Activated CD4-positive, alpha-beta T cell treated with anti-CD3 and anti-CD28 coated beads for 48 hours (primary cell): ENCODE measurements at regions not wholly inside any gene's neighbourhood (a gene's known extent, or its start where the extent isn't known, plus 50 kb on each side); places are given as distances from the start of the nearest gene placed in this dataset.

Source experiments
- DNase-seq: peaks from one replicate; pipeline ENCODE4 v3.0.0-alpha.2; 2020

DNA sequence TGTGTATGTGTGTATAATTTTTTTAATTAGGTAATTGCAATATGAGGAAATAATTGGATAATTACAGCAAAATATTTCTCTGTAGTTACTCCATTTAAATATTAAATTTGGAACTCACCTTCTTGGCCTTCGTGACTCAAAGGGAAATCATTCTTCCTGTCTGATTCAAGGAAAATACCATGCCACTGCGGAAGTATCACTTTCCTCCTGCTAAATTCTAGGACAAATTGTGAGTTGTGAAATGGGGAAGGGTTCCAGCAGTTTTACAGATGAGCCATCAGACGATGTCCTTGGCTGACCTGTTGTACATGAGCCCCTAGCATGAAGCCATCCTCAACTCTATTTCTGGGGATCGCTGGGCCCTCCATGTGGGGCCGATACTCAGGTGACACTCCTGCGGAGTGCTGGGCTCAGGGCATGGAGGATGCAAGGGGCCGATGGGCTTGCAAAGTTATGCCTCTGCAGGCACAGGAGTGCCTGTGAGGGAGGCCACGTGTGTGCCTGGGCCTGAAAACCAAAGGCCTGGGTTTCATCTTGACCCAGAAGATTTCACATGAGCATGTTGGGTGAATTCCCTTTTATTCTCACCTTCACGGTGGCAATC, 179.6 kb upstream of the TCERG1L start:
- DNase-seq: no peak

DNA sequence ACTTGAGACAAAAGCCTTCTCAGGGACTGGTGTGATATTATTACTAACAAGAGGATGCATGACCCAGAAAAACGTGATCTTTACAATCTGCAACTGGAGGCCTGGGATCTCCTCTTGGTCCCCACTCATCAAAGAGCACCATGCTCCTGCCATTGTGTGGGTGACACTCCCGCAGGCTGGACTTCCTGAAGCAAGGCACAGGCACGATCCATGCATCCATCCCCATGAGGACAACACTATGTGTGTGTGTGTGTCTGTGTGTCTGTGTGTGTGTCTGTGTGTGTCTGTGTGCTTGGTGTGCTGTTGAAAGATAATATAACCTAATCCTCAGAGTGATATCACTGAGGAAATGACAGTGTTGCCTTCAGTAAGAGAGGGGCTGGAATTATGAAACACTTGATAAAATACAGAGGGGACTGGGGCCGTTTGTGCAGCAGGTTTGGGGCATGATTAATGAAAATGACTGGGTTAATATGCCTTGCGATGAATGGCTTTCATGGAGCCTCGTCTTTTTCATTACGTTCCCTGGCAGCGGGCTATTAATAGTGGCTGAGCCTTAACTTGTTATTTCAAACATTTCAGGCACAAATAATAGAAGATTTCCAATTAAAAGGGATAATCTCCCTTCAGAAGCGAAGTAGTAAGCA, 180.8 kb upstream of the TCERG1L start:
- no peak for DNase-seq

GRCh38 chr10:131493432-131493831, 181.9 kb upstream of the TCERG1L start:
- DNase-seq: no peak

GRCh38 chr10:131494451-131494850, 182.9 kb upstream of the TCERG1L start:
- no peak for DNase-seq

DNA sequence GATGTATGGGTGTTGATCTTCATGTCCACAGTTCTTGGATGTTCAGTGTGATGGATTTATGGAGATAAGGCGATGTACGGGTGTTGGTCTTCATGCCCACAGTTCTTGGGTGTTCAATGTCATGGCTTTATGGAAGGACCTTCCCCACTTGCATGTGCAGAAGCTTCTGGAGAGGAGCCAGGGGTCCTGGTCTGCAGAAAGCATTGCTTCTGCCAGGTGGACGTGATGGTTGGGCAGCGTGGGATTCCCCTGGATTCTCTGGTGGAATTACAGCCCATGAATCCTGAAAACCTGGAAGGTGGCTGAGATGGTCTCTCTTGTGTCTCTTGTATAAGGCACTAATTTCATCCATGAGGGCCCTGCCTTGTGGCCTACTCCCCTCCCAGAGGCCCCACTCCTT, 183.7 kb upstream of the TCERG1L start:
- DNase-seq: no peak

GRCh38 chr10:131495892-131496291, 184.4 kb upstream of the TCERG1L start:
- no peak for DNase-seq

GRCh38 chr10:131496351-131497052, 185.0 kb upstream of the TCERG1L start:
- no peak for DNase-seq

GRCh38 chr10:131499566-131499965, 188.0 kb upstream of the TCERG1L start:
- DNase-seq: no peak

DNA sequence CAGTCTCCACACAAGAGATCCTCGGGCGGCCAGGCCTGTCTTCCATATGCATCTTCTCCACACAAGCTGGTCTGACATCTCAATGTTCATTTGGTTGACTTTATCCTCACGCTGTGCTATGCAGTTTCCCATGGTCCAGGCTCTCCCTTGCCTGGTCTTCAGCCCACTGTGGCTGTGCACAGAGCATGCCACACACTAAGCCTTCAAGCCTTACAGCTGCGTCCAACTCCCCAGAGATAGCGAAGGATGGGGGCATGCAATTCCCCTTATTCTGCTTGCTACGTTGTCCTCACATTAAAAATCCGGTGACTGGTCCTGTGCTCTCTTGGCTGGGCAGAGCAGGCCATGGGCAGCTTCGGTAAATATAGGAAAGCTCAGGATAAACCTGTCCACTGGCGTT, 188.7 kb upstream of the TCERG1L start:
- no peak for DNase-seq

DNA sequence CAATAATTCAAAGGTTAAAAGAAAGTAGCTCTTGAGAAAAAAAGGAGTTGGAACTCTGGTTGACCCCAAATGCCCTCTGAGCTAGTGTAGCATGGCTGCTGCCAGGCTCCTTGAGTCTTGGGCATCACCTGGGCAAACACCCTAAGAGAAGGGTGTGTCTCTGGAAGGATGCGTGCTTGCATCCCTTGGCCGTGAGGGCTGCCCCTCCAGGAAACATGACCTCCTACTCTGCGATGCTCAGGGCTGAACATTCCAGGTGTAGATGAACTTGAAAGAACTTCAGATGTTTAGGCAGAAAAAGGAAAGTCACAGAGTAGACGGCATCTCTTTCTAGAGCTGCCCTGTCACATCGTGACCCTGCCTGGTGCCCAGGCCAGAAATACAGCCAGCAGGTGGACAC, 189.4 kb upstream of the TCERG1L start:
- DNase-seq: no peak

DNA sequence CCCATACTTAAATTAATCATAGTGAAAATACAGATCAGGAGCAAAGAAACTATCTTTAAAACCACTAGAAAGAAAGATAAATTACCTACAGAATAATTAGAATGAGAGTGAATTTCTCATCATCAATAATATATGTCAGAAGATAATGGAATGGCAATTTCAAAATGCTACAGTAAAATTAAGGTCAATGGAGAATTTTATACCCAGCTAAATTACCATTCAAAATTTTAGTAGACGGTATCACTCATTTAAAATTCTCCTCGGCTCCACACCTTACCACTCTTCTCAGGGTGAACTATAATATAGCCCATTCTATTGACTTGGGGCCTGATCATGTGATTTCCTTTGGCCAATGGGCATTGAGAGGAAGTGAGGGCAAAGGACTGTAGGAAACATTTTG, 192.5 kb upstream of the TCERG1L start:
- DNase-seq: no peak

DNA sequence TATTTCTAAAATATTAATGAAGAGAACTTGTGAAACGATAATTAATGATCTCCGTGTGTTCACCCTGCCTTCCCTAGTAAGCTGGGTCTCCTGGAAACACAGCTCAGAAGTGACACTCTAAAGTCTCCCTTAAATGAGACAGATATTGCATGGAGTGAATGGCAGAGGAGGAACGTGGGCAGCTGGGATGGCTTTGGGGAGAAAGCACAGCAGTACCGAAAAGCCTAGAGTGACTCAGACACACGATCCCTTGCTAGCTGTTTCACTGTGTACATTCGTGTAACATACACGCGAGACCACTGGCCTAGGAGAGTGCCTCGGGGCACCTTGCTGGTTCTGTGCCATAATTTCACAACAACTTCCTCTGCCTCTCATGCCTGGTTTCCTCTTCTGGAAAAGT, 199.9 kb upstream of the TCERG1L start:
- DNase-seq: no peak

DNA sequence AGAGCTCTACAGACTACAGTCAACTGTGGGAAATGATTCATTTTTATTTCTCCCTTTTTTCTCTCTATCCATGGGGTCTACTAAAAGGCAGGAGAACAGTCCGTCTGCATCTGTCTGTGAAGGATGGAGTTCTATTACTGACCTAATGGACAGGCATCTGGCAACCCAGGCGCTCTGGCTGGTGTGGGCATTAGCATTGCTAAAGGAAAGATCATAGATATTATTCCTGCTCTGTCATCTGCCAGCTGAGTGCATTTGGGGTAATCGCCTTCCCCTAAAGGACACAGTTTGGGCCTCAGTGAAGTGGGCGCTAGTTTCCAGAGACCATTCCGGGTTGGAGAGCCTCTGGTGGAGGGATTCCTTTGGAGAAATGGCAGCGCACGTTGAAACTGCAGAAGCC, 201.3 kb upstream of the TCERG1L start:
- no peak for DNase-seq

- no peak for DNase-seq
These were observed 201.9 kb upstream of the TCERG1L start for GRCh38 chr10:131513445-131513844.

GRCh38 chr10:131513901-131514300, 202.4 kb upstream of the TCERG1L start:
- DNase-seq: no peak

DNA sequence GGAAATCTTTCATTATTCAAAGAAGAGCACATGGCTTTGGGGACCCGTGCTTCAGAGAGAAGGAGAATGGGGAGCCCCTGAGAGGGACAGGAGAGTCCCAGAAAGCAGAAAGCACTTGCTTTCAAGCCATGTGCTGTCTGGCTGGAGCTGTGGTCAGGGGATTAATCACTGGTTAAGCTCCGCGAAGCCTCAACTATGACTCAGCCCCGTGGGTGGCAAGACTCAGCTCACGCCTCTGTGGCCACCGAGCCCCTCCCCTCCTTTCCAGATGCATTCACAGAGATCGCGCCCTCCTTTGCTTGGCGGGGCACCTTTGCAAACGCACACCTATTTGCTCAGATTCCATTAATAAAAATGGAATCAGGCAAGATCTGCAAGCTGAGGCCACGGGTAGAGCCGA, 202.9 kb upstream of the TCERG1L start:
- DNase-seq: peak; percentile 44

- no peak for DNase-seq
These were observed 204.8 kb upstream of the TCERG1L start for GRCh38 chr10:131516285-131516684.

DNA sequence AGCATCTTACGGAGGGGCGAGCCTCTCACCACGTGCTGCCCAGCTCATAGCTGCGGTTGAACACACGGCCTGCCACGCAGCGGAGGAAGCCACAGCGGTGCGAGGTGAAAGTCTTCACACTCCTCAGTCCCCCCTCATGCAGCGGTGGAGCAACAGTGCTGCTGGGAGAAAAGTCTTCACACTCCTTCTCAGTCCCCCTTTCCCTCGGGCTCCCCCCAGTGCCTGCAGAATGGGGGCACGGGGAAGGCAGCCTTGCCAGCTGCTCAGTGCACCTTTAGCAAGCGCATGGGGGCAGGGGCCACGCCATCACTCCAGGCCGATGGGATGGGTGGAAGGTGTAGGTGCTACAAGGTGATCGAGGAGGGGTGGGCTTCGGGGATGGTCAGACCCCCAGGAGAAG, 206.3 kb upstream of the TCERG1L start:
- no peak for DNase-seq

DNA sequence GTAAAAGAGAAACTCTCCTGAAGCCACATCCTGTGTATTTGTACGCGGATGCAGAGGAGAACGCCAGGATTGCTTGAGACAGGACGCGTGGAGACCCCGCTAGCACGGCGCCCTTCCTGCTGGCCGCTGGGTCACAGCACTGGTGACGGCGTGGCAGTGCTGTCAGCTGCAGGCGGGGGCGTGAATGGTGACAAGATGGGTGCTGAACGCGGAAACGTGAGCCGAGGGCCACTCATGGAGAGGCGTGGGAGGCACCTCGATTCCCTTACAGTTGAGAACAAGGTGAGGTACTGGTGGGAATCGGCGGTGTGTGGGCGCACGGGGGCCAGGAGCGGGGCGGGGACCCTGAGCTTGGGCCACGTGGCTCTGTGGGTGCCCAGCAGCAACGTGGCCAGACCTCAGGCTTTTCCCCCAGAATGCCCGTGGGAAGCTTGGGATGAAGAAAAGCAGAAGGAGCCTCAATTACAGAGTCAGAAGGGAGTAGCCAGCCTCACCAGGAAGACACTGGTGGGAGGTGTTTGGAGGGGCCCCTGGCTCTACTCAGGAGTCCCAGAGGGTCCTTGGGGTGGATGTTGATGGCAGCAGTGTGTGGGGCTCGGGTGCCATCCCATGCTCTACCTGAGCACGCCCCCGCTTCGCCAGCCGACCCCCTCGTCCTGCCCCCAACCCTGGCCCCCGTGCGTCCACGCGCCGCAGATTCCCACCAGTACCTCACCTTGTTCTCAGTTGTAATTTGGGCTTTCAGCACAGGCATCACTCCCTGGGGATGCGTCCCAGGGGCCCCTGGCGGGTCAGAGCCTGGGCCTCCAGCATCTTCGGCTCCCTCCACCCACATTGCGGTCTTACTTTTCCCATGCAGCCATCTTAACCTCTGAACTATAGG, 208.4 kb upstream of the TCERG1L start:
- no peak for DNase-seq

DNA sequence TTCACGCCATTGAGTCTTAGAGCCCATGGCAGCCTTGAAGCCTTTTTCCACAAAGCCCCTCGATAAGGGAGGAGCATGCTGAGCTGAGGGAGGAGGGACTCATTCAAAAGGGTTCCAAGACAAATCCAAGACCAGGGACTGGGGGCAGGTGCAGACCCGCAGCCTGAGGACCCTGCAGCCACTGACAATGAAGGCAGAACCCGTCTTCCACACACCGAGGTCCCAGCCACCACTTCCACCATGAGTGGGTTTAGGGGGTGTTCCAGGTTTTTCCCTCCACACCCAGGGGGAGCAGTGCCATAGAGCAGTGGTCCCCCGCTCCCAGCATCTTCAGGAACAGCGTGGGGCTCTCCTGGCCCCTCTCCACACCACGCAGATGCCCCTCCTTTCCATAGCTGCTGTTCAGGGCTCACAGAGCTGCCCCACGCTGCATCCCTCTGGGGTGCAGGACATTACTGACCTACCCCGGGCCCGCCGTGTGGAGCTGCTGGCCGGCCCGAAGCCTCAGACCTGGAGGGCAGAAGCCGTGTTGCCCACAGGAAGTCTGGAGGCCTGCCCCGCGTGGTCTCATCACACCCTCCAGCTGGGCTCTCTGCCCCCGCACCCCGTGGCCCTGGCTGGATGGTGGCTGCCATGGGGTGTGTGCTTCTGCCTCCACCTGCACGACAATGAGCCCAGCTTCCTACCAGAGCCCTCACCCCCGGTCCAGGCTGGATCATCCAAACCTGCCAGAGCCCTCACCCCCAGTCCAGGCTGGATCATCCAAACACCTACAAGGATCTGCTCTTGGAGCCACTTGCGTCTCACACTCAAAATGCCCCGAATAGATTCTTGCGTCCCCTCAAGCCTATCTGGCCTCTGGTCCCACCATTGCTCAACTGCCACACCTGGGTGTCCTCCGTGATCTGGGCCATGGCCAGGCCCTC, 220.0 kb upstream of the TCERG1L start:
- DNase-seq: no peak

GRCh38 chr10:131532291-131532690, 220.8 kb upstream of the TCERG1L start:
- DNase-seq: no peak

GRCh38 chr10:131532745-131533341, 221.3 kb upstream of the TCERG1L start:
- no peak for DNase-seq
